ENCODE measurements at regions not wholly inside any gene's neighbourhood (a gene's known extent, or its start where the extent isn't known, plus 50 kb on each side); places are given as distances from the start of the nearest gene placed in this dataset.

GRCh38 chr4:128553686-128554515, 255.6 kb upstream of the JADE1 start:
- Histone ChIP-seq H3K4me1 (peaks cover 8 to 16% (median 10%) of the 10 kb centered on the region in 4 donors), H3K27ac (peak overlapping the region; percentile 84 to 90 (median 87)), H3K36me3 (no peaks in the 10 kb centered on the region), H3K4me3 (peak overlapping the region in 3 of 4 donors; percentile 48 to 59 (median 56)), H3K9me3 (no peaks in the 10 kb centered on the region), H3K27me3 (no peaks in the 10 kb centered on the region)
- 19 to 23% methylated on average over 5 of the region's 5 CpGs for WGBS, 2 donors
- no peak for TF ChIP-seq POLR2A (IDR thresholded peaks at IDR 0.05)
- TF ChIP-seq, protein P1, sequence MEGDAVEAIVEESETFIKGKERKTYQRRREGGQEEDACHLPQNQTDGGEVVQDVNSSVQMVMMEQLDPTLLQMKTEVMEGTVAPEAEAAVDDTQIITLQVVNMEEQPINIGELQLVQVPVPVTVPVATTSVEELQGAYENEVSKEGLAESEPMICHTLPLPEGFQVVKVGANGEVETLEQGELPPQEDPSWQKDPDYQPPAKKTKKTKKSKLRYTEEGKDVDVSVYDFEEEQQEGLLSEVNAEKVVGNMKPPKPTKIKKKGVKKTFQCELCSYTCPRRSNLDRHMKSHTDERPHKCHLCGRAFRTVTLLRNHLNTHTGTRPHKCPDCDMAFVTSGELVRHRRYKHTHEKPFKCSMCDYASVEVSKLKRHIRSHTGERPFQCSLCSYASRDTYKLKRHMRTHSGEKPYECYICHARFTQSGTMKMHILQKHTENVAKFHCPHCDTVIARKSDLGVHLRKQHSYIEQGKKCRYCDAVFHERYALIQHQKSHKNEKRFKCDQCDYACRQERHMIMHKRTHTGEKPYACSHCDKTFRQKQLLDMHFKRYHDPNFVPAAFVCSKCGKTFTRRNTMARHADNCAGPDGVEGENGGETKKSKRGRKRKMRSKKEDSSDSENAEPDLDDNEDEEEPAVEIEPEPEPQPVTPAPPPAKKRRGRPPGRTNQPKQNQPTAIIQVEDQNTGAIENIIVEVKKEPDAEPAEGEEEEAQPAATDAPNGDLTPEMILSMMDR (IDR thresholded peaks at IDR 0.05) = no peak
- no peak for TF ChIP-seq EP300 (IDR thresholded peaks at IDR 0.05)
- no peak for TF ChIP-seq POLR2AphosphoS5 (IDR thresholded peaks at IDR 0.05)
- ATAC-seq (ENCODE audit: low FRiP score in 2 of 2) (no peak), DNase-seq (no peak)

GRCh38 chr4:128552586-128552907, 257.0 kb upstream of the JADE1 start:
- Histone ChIP-seq H3K36me3 (no peaks in the 10 kb centered on the region), H3K27ac (peak overlapping the region; percentile 84 to 90 (median 87)), H3K4me3 (peak overlapping the region in 3 of 4 donors; percentile 48 to 59 (median 56)), H3K27me3 (no peaks in the 10 kb centered on the region), H3K4me1 (peaks cover 8 to 16% (median 10%) of the 10 kb centered on the region in 4 donors), H3K9me3 (no peaks in the 10 kb centered on the region)
- 92 to 93% methylated on average over 4 of the region's 4 CpGs for WGBS, 2 donors
- DNase-seq (no peak), ATAC-seq (ENCODE audit: low FRiP score in 2 of 2) (no peak)
- TF ChIP-seq POLR2AphosphoS5 (IDR thresholded peaks at IDR 0.05) (no peak), POLR2A (IDR thresholded peaks at IDR 0.05) (no peak), EP300 (IDR thresholded peaks at IDR 0.05) (no peak)
- TF ChIP-seq, protein P1 (IDR thresholded peaks at IDR 0.05) = no peak

DNA sequence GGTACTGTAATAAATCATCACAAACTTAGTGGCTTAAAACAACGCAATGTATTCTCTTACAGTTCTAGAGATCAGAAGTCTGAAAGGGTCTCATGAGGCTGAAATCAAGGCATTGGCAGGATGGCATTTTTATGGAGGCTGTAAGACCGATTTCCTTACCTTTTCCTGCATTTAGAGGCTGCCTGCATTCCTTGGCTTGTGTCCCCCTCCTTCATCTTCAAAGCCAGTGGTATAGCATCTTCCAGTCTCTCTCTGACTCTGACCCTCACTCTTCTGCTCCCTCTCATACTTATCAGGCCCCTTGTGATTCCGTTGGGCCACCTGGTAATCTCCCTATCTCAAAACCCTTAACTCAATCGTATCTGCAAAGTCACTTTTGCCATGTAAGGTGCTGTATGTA, 258.2 kb upstream of the JADE1 start:
- ATAC-seq (ENCODE audit: low FRiP score in 2 of 2) = no peak
- no peak for DNase-seq
- TF ChIP-seq, protein P1 (IDR thresholded peaks at IDR 0.05) = no peak
- TF ChIP-seq EP300 (IDR thresholded peaks at IDR 0.05) = no peak
- TF ChIP-seq POLR2AphosphoS5 (IDR thresholded peaks at IDR 0.05) = no peak
- TF ChIP-seq POLR2A (IDR thresholded peaks at IDR 0.05) = no peak
- H3K4me3 ChIP-seq = no peak overlapping the region
- no peaks in the 10 kb centered on the region for H3K27me3 ChIP-seq
- peaks cover 8 to 16% (median 10%) of the 10 kb centered on the region in 4 donors for H3K4me1 ChIP-seq
- H3K9me3 ChIP-seq = no peaks in the 10 kb centered on the region
- no peaks in the 10 kb centered on the region for H3K36me3 ChIP-seq
- WGBS, 2 donors = 89 to 98% methylated on average over 4 of the region's 4 CpGs
- H3K27ac ChIP-seq = no peak overlapping the region

- TF ChIP-seq POLR2A (IDR thresholded peaks at IDR 0.05) (no peak), EP300 (IDR thresholded peaks at IDR 0.05) (no peak), POLR2AphosphoS5 (IDR thresholded peaks at IDR 0.05) (no peak)
- TF ChIP-seq, protein P1 (IDR thresholded peaks at IDR 0.05) = no peak
- DNase-seq (no peak), ATAC-seq (ENCODE audit: low FRiP score in 2 of 2) (no peak)
- no peaks in the 10 kb centered on the region for H3K9me3 ChIP-seq
- no peaks in the 10 kb centered on the region for H3K27me3 ChIP-seq
- no peaks in the 10 kb centered on the region for H3K36me3 ChIP-seq
- H3K27ac ChIP-seq = no peak overlapping the region
- peaks cover 8 to 16% (median 10%) of the 10 kb centered on the region in 4 donors for H3K4me1 ChIP-seq
- H3K4me3 ChIP-seq = no peak overlapping the region
- WGBS, 2 donors = 94% methylated on average over 5 of the region's 5 CpGs
Observed at GRCh38 chr4:128550060-128550459, 259.4 kb upstream of the JADE1 start.

- 96 to 100% methylated on average over 1 of the region's 1 CpG for WGBS, 2 donors
- no peak overlapping the region for H3K4me3 ChIP-seq
- H3K27ac ChIP-seq = no peak overlapping the region
- ATAC-seq (ENCODE audit: low FRiP score in 2 of 2) = no peak
- H3K27me3 ChIP-seq = no peaks in the 10 kb centered on the region
- TF ChIP-seq EP300 (IDR thresholded peaks at IDR 0.05) (no peak), POLR2AphosphoS5 (IDR thresholded peaks at IDR 0.05) (no peak), POLR2A (IDR thresholded peaks at IDR 0.05) (no peak)
- TF ChIP-seq, protein P1 (IDR thresholded peaks at IDR 0.05) = no peak
- DNase-seq = no peak
- H3K4me1 ChIP-seq = peaks cover 8 to 16% (median 10%) of the 10 kb centered on the region in 4 donors
- H3K36me3 ChIP-seq = no peaks in the 10 kb centered on the region
- no peaks in the 10 kb centered on the region for H3K9me3 ChIP-seq
Observed at GRCh38 chr4:128549636-128550035, 259.9 kb upstream of the JADE1 start.

All from upper lobe of left lung (tissue), 6 donors.